HepG2 (cell line): ENCODE measurements at regions not wholly inside any gene's neighbourhood (a gene's known extent, or its start where the extent isn't known, plus 50 kb on each side); places are given as distances from the start of the nearest gene placed in this dataset.

Experiments
- BCL6 ChIP-seq: IDR thresholded peaks from 2 replicates; pipeline ENCODE4 v1.6.1; 2016; ENCODE audit warnings: missing genetic modification reagents, missing compliant biosample characterization
- CC2D1A ChIP-seq: sonication (generic); formaldehyde crosslinking; IDR thresholded peaks from 2 replicates; pipeline ENCODE4 v1.8.1; 2023; ENCODE audit warnings: mild to moderate bottlenecking, missing genetic modification reagents
- FOXK1 ChIP-seq: sonication (generic); formaldehyde crosslinking; IDR thresholded peaks from 2 replicates; pipeline ENCODE4 v1.4.0; 2020; ENCODE audit warnings: low read depth, missing genetic modification reagents, borderline replicate concordance
- KLF12 ChIP-seq: sonication (generic); formaldehyde crosslinking; IDR thresholded peaks from 2 replicates; pipeline ENCODE4 v1.4.0; 2020; ENCODE audit warnings: missing genetic modification reagents, borderline replicate concordance
- REPIN1 ChIP-seq: sonication (generic); formaldehyde crosslinking; IDR thresholded peaks from 2 replicates; pipeline ENCODE4 v1.8.0; 2022; ENCODE audit warnings: missing genetic modification reagents, low read depth, mild to moderate bottlenecking, borderline replicate concordance
- SAP130 ChIP-seq: IDR thresholded peaks from 2 replicates; pipeline ENCODE4 v1.6.1; 2016; ENCODE audit warnings: low read depth
- SIN3A ChIP-seq: IDR thresholded peaks from 2 replicates; pipeline ENCODE4 v1.6.1; 2011; ENCODE audit warnings: low read depth, mild to moderate bottlenecking, control low read depth, low read length, borderline replicate concordance
- SNAI1 ChIP-seq: sonication (generic); formaldehyde crosslinking; IDR thresholded peaks from 2 replicates; pipeline ENCODE4 v1.5.0; 2020; ENCODE audit warnings: mild to moderate bottlenecking, missing genetic modification reagents, borderline replicate concordance
- SP5 ChIP-seq: IDR thresholded peaks from 2 replicates; pipeline ENCODE4 v1.6.1; 2016; ENCODE audit warnings: low read depth, borderline replicate concordance
- SRSF9 ChIP-seq: fragments of 200-400 bp; formaldehyde crosslinking; IDR thresholded peaks from 2 replicates; pipeline ENCODE4 v1.6.1; 2018; ENCODE audit warnings: borderline replicate concordance, mild to moderate bottlenecking, low read depth, low read length; ENCODE audit not compliant: insufficient read depth, poor library complexity, severe bottlenecking
- ZBTB1 ChIP-seq: sonication (generic); formaldehyde crosslinking; IDR thresholded peaks from 2 replicates; pipeline ENCODE4 v1.4.0; 2020; ENCODE audit warnings: missing genetic modification reagents, borderline replicate concordance
- ZBTB7A ChIP-seq: sonication (generic); formaldehyde crosslinking; IDR thresholded peaks from 2 replicates; pipeline ENCODE4 v1.8.0; 2022; ENCODE audit warnings: mild to moderate bottlenecking, missing genetic modification reagents
- ZKSCAN5 ChIP-seq: sonication (generic); formaldehyde crosslinking; IDR thresholded peaks from 2 replicates; pipeline ENCODE4 v1.5.1; 2020; ENCODE audit warnings: mild to moderate bottlenecking, missing genetic modification reagents
- ZNF235 ChIP-seq: sonication (generic); formaldehyde crosslinking; IDR thresholded peaks from 2 replicates; pipeline ENCODE4 v1.8.1; 2023; ENCODE audit warnings: mild to moderate bottlenecking, missing genetic modification reagents, borderline replicate concordance
- ZNF253 ChIP-seq: sonication (generic); formaldehyde crosslinking; IDR thresholded peaks from 2 replicates; pipeline ENCODE4 v1.8.0; 2022; ENCODE audit warnings: mild to moderate bottlenecking, missing genetic modification reagents, borderline replicate concordance
- ZNF331 ChIP-seq: sonication (generic); formaldehyde crosslinking; IDR thresholded peaks from 2 replicates; pipeline ENCODE4 v1.4.0; 2020; ENCODE audit warnings: missing genetic modification reagents
- ZNF614 ChIP-seq: IDR thresholded peaks from 2 replicates; pipeline ENCODE4 v1.6.1; 2018; ENCODE audit warnings: missing biosample characterization, missing genetic modification reagents, inconsistent platforms, borderline replicate concordance
- TF ChIP-seq, protein P1 (sequence below): sonication (generic); formaldehyde crosslinking; IDR thresholded peaks from 2 replicates; pipeline ENCODE4 v1.4.0; 2020; ENCODE audit warnings: missing genetic modification reagents
- TF ChIP-seq, protein P2 (sequence below): sonication (generic); formaldehyde crosslinking; IDR thresholded peaks from 2 replicates; pipeline ENCODE4 v1.4.0; 2020; ENCODE audit warnings: low read depth, missing genetic modification reagents

DNA sequence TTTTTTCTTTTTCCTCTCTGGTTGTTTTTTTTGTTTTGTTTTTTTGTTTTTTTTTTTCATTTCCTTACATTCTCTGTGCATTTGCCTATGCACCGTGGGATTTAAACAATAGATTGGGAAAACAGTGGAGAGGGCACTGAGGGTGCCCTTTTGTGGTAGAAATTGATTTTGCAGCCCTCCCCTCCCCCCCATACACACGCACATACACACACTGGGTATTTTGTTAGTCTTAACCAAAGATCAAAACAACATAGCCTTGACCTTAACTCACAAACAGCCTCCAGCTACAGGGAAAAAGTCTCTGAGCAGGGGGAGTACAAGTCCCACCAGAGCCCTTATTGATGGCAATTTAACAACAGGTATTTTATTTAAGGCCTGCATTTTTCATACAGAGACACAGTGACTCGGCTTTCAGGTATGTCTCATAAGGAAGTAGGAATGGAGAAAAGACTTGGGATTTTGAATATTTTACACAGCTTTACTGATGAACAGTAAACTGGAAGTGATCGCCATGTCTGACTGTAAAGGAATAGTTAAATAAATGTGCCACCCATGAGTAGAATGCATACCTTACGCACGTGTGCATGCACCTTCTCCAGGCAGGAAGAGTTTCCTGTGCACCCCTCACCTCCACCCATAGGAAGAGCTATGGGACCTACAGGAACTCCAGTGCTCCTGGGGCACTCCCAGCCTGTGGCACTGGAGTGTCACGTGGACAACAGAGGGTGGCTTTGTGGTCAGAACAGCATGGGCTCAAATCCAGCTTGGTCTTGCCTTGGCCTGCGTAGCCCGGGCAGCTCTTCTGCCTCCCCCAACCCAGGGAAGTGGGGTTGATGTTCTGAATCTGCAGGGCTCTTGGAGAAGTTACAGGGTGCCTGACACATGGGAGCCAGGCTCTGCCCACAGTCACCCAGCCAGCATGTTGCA lies 266.4 kb downstream of the ANAPC1 start (continued):
- 0 out of 2 replicates have a peak, but pooled peaks have one; percentile 49 for TF ChIP-seq ZBTB7A
- peak; percentile 55 for TF ChIP-seq SAP130 (CRISPR knock-in tag)
- TF ChIP-seq CC2D1A: no peak
- TF ChIP-seq ZNF235: no peak
- TF ChIP-seq, protein P1, sequence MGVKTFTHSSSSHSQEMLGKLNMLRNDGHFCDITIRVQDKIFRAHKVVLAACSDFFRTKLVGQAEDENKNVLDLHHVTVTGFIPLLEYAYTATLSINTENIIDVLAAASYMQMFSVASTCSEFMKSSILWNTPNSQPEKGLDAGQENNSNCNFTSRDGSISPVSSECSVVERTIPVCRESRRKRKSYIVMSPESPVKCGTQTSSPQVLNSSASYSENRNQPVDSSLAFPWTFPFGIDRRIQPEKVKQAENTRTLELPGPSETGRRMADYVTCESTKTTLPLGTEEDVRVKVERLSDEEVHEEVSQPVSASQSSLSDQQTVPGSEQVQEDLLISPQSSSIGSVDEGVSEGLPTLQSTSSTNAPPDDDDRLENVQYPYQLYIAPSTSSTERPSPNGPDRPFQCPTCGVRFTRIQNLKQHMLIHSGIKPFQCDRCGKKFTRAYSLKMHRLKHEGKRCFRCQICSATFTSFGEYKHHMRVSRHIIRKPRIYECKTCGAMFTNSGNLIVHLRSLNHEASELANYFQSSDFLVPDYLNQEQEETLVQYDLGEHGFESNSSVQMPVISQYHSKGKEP (CRISPR knock-in tag): no peak
- TF ChIP-seq SIN3A: peak; percentile 23; the same call in 1 of the 2 replicates
- TF ChIP-seq ZNF331 (CRISPR knock-in tag): peak; percentile 36; the same call in 1 of the 2 replicates
- no peak for TF ChIP-seq ZBTB1 (CRISPR knock-in tag)
- TF ChIP-seq REPIN1: no peak
- no peak for TF ChIP-seq SP5 (CRISPR knock-in tag)
- TF ChIP-seq ZNF253 (CRISPR knock-in tag): no peak
- TF ChIP-seq ZKSCAN5 (CRISPR knock-in tag): no peak
- TF ChIP-seq ZNF614 (CRISPR knock-in tag): no peak
- TF ChIP-seq SNAI1 (CRISPR knock-in tag): peak; percentile 71; the same call in 1 of the 2 replicates
- TF ChIP-seq KLF12: no peak
- peak; percentile 43; the same call in 1 of the 2 replicates for TF ChIP-seq FOXK1
- TF ChIP-seq SRSF9: no peak
- peak; percentile 62 for TF ChIP-seq BCL6 (CRISPR knock-in tag)
- TF ChIP-seq, protein P2, sequence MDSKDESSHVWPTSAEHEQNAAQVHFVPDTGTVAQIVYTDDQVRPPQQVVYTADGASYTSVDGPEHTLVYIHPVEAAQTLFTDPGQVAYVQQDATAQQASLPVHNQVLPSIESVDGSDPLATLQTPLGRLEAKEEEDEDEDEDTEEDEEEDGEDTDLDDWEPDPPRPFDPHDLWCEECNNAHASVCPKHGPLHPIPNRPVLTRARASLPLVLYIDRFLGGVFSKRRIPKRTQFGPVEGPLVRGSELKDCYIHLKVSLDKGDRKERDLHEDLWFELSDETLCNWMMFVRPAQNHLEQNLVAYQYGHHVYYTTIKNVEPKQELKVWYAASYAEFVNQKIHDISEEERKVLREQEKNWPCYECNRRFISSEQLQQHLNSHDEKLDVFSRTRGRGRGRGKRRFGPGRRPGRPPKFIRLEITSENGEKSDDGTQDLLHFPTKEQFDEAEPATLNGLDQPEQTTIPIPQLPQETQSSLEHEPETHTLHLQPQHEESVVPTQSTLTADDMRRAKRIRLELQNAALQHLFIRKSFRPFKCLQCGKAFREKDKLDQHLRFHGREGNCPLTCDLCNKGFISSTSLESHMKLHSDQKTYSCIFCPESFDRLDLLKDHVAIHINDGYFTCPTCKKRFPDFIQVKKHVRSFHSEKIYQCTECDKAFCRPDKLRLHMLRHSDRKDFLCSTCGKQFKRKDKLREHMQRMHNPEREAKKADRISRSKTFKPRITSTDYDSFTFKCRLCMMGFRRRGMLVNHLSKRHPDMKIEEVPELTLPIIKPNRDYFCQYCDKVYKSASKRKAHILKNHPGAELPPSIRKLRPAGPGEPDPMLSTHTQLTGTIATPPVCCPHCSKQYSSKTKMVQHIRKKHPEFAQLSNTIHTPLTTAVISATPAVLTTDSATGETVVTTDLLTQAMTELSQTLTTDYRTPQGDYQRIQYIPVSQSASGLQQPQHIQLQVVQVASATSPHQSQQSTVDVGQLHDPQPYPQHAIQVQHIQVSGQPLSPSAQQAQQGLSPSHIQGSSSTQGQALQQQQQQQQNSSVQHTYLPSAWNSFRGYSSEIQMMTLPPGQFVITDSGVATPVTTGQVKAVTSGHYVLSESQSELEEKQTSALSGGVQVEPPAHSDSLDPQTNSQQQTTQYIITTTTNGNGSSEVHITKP (CRISPR knock-in tag): 0 out of 2 replicates have a peak, but pooled peaks have one; percentile 51
